Gastrocnemius medialis (tissue), 4 donors: ENCODE measurements at regions not wholly inside any gene's neighbourhood (a gene's known extent, or its start where the extent isn't known, plus 50 kb on each side); places are given as distances from the start of the nearest gene placed in this dataset.

Experiments
- CTCF ChIP-seq, 5 experiments: fragments of 450-650 bp in 3 of 5; fragments of 200-600 bp in 2 of 5; sonication (generic) in 2 of 5; IDR thresholded peaks in 4 of 5; conservative IDR thresholded peaks in 1 of 5; 1 replicate in 4 of 5; 2 replicates in 1 of 5; pipeline ENCODE4 v1.5.1; 2016 to 2019; ENCODE audit warnings: antibody characterized with exemption in 5 of 5, mild to moderate bottlenecking in 3 of 5, moderate library complexity in 3 of 5
- POLR2A ChIP-seq, 2 donors: fragments of 450-650 bp; IDR thresholded peaks; one replicate each; pipeline ENCODE4 v1.6.1; 2017; ENCODE audit warnings: antibody characterized with exemption in 2 of 2, mild to moderate bottlenecking in 2 of 2, moderate library complexity in 2 of 2

GRCh38 chr3:144314946-144315345, 343.3 kb downstream of the DIPK2A start:
- TF ChIP-seq CTCF (IDR thresholded peaks at IDR 0.05 in 4 of 5, conservative IDR thresholded peaks at IDR 0.05 in 1 of 5) = no peak
- no peak for TF ChIP-seq POLR2A (IDR thresholded peaks at IDR 0.05)
